HL-60 (cell line): ENCODE measurements at regions not wholly inside any gene's neighbourhood (a gene's known extent, or its start where the extent isn't known, plus 50 kb on each side); places are given as distances from the start of the nearest gene placed in this dataset.

Experiments used
- CTCF ChIP-seq: IDR thresholded peaks from one replicate; pipeline ENCODE4 v1.5.1; 2011; ENCODE audit warnings: low read length, control low read depth, inconsistent platforms; ENCODE audit not compliant: insufficient read depth
- GABPA ChIP-seq: IDR thresholded peaks from 2 replicates; pipeline ENCODE4 v1.6.1; 2012; ENCODE audit warnings: low read depth
- POLR2AphosphoS5 ChIP-seq: IDR thresholded peaks from 2 replicates; pipeline ENCODE4 v1.6.1; 2012; ENCODE audit warnings: low read depth

DNA sequence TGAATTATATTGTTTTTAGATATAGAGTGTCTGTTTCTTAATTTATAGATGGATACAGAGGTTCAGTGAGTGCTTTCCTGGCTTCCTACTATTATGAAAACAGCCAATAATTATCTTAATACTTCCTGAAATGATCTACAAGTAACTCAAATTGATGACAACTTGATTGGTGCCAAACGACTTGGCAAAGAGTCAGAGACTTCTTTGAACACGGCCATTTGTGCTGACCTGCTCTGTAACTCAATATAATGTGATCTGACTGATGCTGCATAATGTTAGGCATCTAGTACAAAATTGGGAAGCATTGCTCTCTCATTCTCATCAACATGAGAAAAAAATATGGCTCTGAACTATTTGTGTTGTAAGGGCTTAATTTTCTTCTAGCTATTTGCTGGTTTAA is 193.9 kb downstream of the DIPK2A start:
- TF ChIP-seq GABPA, result no peak
- TF ChIP-seq CTCF, result no peak
- no peak for TF ChIP-seq POLR2AphosphoS5
